MCF 10A (cell line): ENCODE measurements at regions not wholly inside any gene's neighbourhood (a gene's known extent, or its start where the extent isn't known, plus 50 kb on each side); places are given as distances from the start of the nearest gene placed in this dataset.

Source experiments
- BruUV-seq: library from RNA; stranded (reverse); fragments of 400-500 nt; replicated peaks from 2 replicates; lab custom pipeline; 2021; lab: Mats Ljungman, UMichigan
- CTCF ChIA-PET: fragments of 300-600 bp; sonication (Branson Sonifier 250); formaldehyde crosslinking; extraction: SDS; loops from one replicate; lab custom pipeline; 2021; ENCODE audit warnings: antibody characterized with exemption, inconsistent platforms; lab: Yijun Ruan, JAX
- POLR2A ChIA-PET: fragments of 300-600, 350-650 bp; sonication (Branson Sonifier 250); formaldehyde crosslinking; extraction: SDS; loops from one replicate; lab custom pipeline; 2020; ENCODE audit warnings: antibody characterized with exemption, inconsistent platforms; lab: Yijun Ruan, JAX
- DNase-seq: peaks from one replicate; pipeline ENCODE4 v3.0.0-alpha.2; 2018; ENCODE audit not compliant: unreplicated experiment
- H3K27ac Mint-ChIP-seq: one replicate; pipeline ENCODE4 v1.8.0; 2022; ENCODE audit warnings: mild to moderate bottlenecking, low read depth, mixed read lengths; ENCODE audit not compliant: unreplicated experiment
- H3K27me3 Mint-ChIP-seq: one replicate; pipeline ENCODE4 v1.8.0; 2022; ENCODE audit warnings: mixed read lengths; ENCODE audit not compliant: insufficient read depth, unreplicated experiment
- H3K36me3 Mint-ChIP-seq: one replicate; pipeline ENCODE4 v1.8.0; 2022; ENCODE audit warnings: mild to moderate bottlenecking, moderate library complexity, mixed read lengths; ENCODE audit not compliant: insufficient read depth, unreplicated experiment
- H3K4me1 Mint-ChIP-seq: one replicate; pipeline ENCODE4 v1.8.0; 2022; ENCODE audit warnings: mixed read lengths; ENCODE audit not compliant: insufficient read depth, unreplicated experiment
- H3K4me3 Mint-ChIP-seq: one replicate; pipeline ENCODE4 v1.8.0; 2022; ENCODE audit warnings: mild to moderate bottlenecking, moderate library complexity, mixed read lengths; ENCODE audit not compliant: unreplicated experiment
- H3K9me3 Mint-ChIP-seq: one replicate; pipeline ENCODE4 v1.8.0; 2022; ENCODE audit warnings: mixed read lengths; ENCODE audit not compliant: unreplicated experiment
- intact Hi-C: fragments of 100-400 bp; cut with micrococcal nuclease; formaldehyde crosslinking; loops from 2 replicates; pipeline ENCODE4 v1.14.1; 2022
- TF ChIP-seq, protein P1 (sequence below): fragments of 200-600 bp; IDR thresholded peaks from one replicate; pipeline ENCODE4 v1.8.0; 2022; ENCODE audit warnings: antibody characterized with exemption, mild to moderate bottlenecking; ENCODE audit not compliant: unreplicated experiment

DNA sequence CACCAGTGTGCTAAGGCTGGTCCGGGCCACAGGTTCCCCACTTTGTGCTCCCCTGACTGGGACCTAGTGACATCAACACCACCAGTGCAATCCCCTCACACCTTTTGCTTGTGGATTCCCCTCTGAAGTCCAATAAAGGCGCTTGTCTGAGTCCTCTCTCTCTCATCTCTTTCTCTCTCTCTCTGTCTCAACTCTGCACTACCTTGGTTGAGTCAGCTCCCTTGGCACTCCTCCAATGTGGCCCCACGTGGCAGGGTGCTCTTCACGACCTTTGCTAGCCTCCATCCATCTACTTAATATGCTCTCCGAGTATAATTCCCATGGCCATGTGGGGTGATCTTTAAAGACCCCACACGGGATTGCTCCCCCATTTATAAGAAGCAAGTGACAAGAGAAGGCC lies 385.0 kb downstream of the CD83 start:
- no TSS peak for BruUV-seq
- Mint-ChIP-seq H3K4me3 (no peak overlapping the region), H3K36me3 (no peaks in the 10 kb centered on the region), H3K4me1 (peaks cover 8% of the 10 kb centered on the region), H3K27me3 (no peaks in the 10 kb centered on the region), H3K9me3 (no peaks in the 10 kb centered on the region), H3K27ac (no peak overlapping the region)
- ChIA-PET POLR2A (no interaction called here), CTCF (interaction anchor here (0.5 kb wide), 1 partner anchor 330 kb away, joined by 3 read pairs; no protein-coding TSS in a partner anchor)
- TF ChIP-seq, protein P1, sequence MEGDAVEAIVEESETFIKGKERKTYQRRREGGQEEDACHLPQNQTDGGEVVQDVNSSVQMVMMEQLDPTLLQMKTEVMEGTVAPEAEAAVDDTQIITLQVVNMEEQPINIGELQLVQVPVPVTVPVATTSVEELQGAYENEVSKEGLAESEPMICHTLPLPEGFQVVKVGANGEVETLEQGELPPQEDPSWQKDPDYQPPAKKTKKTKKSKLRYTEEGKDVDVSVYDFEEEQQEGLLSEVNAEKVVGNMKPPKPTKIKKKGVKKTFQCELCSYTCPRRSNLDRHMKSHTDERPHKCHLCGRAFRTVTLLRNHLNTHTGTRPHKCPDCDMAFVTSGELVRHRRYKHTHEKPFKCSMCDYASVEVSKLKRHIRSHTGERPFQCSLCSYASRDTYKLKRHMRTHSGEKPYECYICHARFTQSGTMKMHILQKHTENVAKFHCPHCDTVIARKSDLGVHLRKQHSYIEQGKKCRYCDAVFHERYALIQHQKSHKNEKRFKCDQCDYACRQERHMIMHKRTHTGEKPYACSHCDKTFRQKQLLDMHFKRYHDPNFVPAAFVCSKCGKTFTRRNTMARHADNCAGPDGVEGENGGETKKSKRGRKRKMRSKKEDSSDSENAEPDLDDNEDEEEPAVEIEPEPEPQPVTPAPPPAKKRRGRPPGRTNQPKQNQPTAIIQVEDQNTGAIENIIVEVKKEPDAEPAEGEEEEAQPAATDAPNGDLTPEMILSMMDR, result no peak
- DNase-seq, result peak; percentile 86
- intact Hi-C loops, result no loop called here

GRCh38 chr6:14505401-14505800 lies 387.8 kb downstream of the CD83 start:
- TF ChIP-seq, protein P1, result no peak
- H3K27me3 Mint-ChIP-seq, result no peaks in the 10 kb centered on the region
- H3K4me3 Mint-ChIP-seq, result no peak overlapping the region
- no TSS peak for BruUV-seq
- H3K4me1 Mint-ChIP-seq, result peaks cover 8% of the 10 kb centered on the region
- no peak for DNase-seq
- intact Hi-C loops, result no loop called here
- H3K27ac Mint-ChIP-seq, result no peak overlapping the region
- H3K36me3 Mint-ChIP-seq, result no peaks in the 10 kb centered on the region
- POLR2A ChIA-PET, result interaction anchor here (0.6 to 0.7 kb wide), 2 partner anchors 16 to 559 kb away, joined by 3 read pairs; no protein-coding TSS in a partner anchor
- H3K9me3 Mint-ChIP-seq, result no peaks in the 10 kb centered on the region
- CTCF ChIA-PET, result interaction anchor here (0.6 to 0.9 kb wide), 3 partner anchors 8 to 295 kb away, joined by 3 to 4 read pairs (median 3); no protein-coding TSS in a partner anchor

DNA sequence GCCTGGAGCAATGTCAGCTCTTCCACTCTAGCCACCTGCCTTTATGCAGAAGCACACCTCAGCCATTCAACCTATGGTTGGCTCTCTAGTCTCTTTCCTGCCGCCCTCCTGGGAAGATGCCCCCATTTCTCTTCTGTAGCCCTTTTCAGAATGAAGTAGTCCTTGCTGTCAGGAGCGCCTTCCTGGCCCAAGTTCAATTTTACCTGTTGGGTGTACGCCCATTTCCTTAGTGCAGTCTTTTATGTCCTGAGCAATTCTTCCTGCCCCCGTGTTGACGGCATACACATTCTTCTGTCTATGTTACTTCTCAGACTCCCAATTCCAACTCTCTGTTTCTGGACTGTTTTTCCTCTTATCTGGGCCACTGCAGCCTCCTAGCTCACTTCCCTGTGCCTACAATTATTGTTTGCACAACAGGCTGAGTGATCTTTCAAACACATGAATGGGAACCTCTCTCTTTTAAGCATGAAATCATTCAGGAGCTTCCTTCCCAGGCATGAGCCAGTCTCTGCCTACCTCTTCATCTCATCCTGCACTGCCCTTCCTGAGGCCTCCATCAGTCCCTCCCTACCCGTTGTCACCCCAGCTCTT lies 389.2 kb downstream of the CD83 start:
- intact Hi-C loops, result no loop called here
- H3K9me3 Mint-ChIP-seq, result no peaks in the 10 kb centered on the region
- no peak for DNase-seq
- CTCF ChIA-PET, result no interaction called here
- H3K27me3 Mint-ChIP-seq, result no peaks in the 10 kb centered on the region
- no TSS peak for BruUV-seq
- no peaks in the 10 kb centered on the region for H3K36me3 Mint-ChIP-seq
- no peak overlapping the region for H3K4me3 Mint-ChIP-seq
- POLR2A ChIA-PET, result no interaction called here
- H3K4me1 Mint-ChIP-seq, result peaks cover 8% of the 10 kb centered on the region
- TF ChIP-seq, protein P1, result no peak
- no peak overlapping the region for H3K27ac Mint-ChIP-seq

- Mint-ChIP-seq H3K4me1 (no peaks in the 10 kb centered on the region), H3K4me3 (no peak overlapping the region), H3K36me3 (no peaks in the 10 kb centered on the region), H3K27me3 (no peaks in the 10 kb centered on the region), H3K9me3 (no peaks in the 10 kb centered on the region), H3K27ac (no peak overlapping the region)
- BruUV-seq, result no TSS peak
- TF ChIP-seq, protein P1, result no peak
- CTCF ChIA-PET, result interaction anchor here (0.6 kb wide), 1 partner anchor 1775 kb away, joined by 3 read pairs; no protein-coding TSS in a partner anchor
- DNase-seq, result no peak
- POLR2A ChIA-PET, result no interaction called here
- intact Hi-C loops, result no loop called here
These were observed 391.5 kb downstream of the CD83 start for GRCh38 chr6:14509120-14509519.
